GM08714 (cell line): ENCODE measurements at regions not wholly inside any gene's neighbourhood (a gene's known extent, or its start where the extent isn't known, plus 50 kb on each side); places are given as distances from the start of the nearest gene placed in this dataset.

Experiments used
- H3K4me3 ChIP-seq: fragments of 200-500 bp; sonication (Bioruptor generic); 2 replicates; pipeline ENCODE4 v1.5.1; 2014; ENCODE audit warnings: mild to moderate bottlenecking, low read length, inconsistent platforms
- ZNF274 ChIP-seq: IDR thresholded peaks from 2 replicates; pipeline ENCODE4 v1.6.1; 2012; ENCODE audit warnings: mild to moderate bottlenecking, low read depth, low read length

GRCh38 chr19:30784850-30785457 is 412.8 kb downstream of the ZNF536 start:
- no peak for TF ChIP-seq ZNF274

GRCh38 chr19:30783936-30784335 is 411.8 kb downstream of the ZNF536 start:
- no peak overlapping the region for H3K4me3 ChIP-seq
- TF ChIP-seq ZNF274 = no peak

More at GRCh38 chr19:30784850-30785457, 412.8 kb downstream of the ZNF536 start:
- no peak overlapping the region for H3K4me3 ChIP-seq

GRCh38 chr19:30783212-30783611 is 411.0 kb downstream of the ZNF536 start:
- no peak for TF ChIP-seq ZNF274
- no peak overlapping the region for H3K4me3 ChIP-seq

- no peak overlapping the region for H3K4me3 ChIP-seq
- TF ChIP-seq ZNF274 = no peak
These were observed 409.3 kb downstream of the ZNF536 start for GRCh38 chr19:30781519-30781918.

GRCh38 chr19:30781047-30781446 is 408.9 kb downstream of the ZNF536 start:
- no peak for TF ChIP-seq ZNF274

GRCh38 chr19:30780456-30780855 is 408.3 kb downstream of the ZNF536 start:
- H3K4me3 ChIP-seq = no peak overlapping the region
- no peak for TF ChIP-seq ZNF274

More at GRCh38 chr19:30781047-30781446, 408.9 kb downstream of the ZNF536 start:
- H3K4me3 ChIP-seq = no peak overlapping the region

- no peak overlapping the region for H3K4me3 ChIP-seq
- TF ChIP-seq ZNF274 = no peak
These were observed 407.8 kb downstream of the ZNF536 start for GRCh38 chr19:30780032-30780431.

GRCh38 chr19:30778961-30779715 is 407.0 kb downstream of the ZNF536 start:
- H3K4me3 ChIP-seq = no peak overlapping the region
- no peak for TF ChIP-seq ZNF274

GRCh38 chr19:30778061-30778460 is 405.9 kb downstream of the ZNF536 start:
- H3K4me3 ChIP-seq = no peak overlapping the region
- no peak for TF ChIP-seq ZNF274

GRCh38 chr19:30775956-30776355 is 403.8 kb downstream of the ZNF536 start:
- no peak overlapping the region for H3K4me3 ChIP-seq
- no peak for TF ChIP-seq ZNF274

- H3K4me3 ChIP-seq = no peak overlapping the region
- TF ChIP-seq ZNF274 = no peak
These were observed 402.1 kb downstream of the ZNF536 start for GRCh38 chr19:30774252-30774766.

GRCh38 chr19:30762651-30763050 is 390.5 kb downstream of the ZNF536 start:
- H3K4me3 ChIP-seq = no peak overlapping the region
- no peak for TF ChIP-seq ZNF274

GRCh38 chr19:30760014-30760413 is 387.8 kb downstream of the ZNF536 start:
- no peak for TF ChIP-seq ZNF274
- no peak overlapping the region for H3K4me3 ChIP-seq

GRCh38 chr19:30757837-30758617 is 385.8 kb downstream of the ZNF536 start:
- H3K4me3 ChIP-seq = no peak overlapping the region

More at GRCh38 chr19:30757837-30758617, 385.8 kb downstream of the ZNF536 start:
- TF ChIP-seq ZNF274 = no peak
